ENCODE measurements at regions not wholly inside any gene's neighbourhood (a gene's known extent, or its start where the extent isn't known, plus 50 kb on each side); places are given as distances from the start of the nearest gene placed in this dataset.

GRCh38 chr3:164453714-164454113 lies 624.6 kb downstream of the SI start:
- no peak for DNase-seq (ENCODE audit: extremely low read depth, low read depth)
- TF ChIP-seq CTCF (IDR thresholded peaks at IDR 0.05; ENCODE audit: low read depth, low read length, missing control alignments): no peak
- no peak overlapping the region for H3K4me3 ChIP-seq (replicated peaks; ENCODE audit: low read depth, low read length)

GRCh38 chr3:164452707-164453106 lies 625.6 kb downstream of the SI start:
- no peak for TF ChIP-seq CTCF (IDR thresholded peaks at IDR 0.05; ENCODE audit: low read depth, low read length, missing control alignments)
- no peak overlapping the region for H3K4me3 ChIP-seq (replicated peaks; ENCODE audit: low read depth, low read length)
- no peak for DNase-seq (ENCODE audit: extremely low read depth, low read depth)

- H3K4me3 ChIP-seq (replicated peaks; ENCODE audit: low read depth, low read length): no peak overlapping the region
- no peak for TF ChIP-seq CTCF (IDR thresholded peaks at IDR 0.05; ENCODE audit: low read depth, low read length, missing control alignments)
- DNase-seq (ENCODE audit: extremely low read depth, low read depth): no peak
Measured at GRCh38 chr3:164451072-164451910, 627.0 kb downstream of the SI start.

- no peak for DNase-seq (ENCODE audit: extremely low read depth, low read depth)
- no peak overlapping the region for H3K4me3 ChIP-seq (replicated peaks; ENCODE audit: low read depth, low read length)
- no peak for TF ChIP-seq CTCF (IDR thresholded peaks at IDR 0.05; ENCODE audit: low read depth, low read length, missing control alignments)
Measured at GRCh38 chr3:164450276-164450905, 627.9 kb downstream of the SI start.

- no peak overlapping the region for H3K4me3 ChIP-seq (replicated peaks; ENCODE audit: low read depth, low read length)
- DNase-seq (ENCODE audit: extremely low read depth, low read depth): no peak
- no peak for TF ChIP-seq CTCF (IDR thresholded peaks at IDR 0.05; ENCODE audit: low read depth, low read length, missing control alignments)
Measured at GRCh38 chr3:164419220-164419619, 659.1 kb downstream of the SI start.

GRCh38 chr3:164418414-164418813 lies 659.9 kb downstream of the SI start:
- no peak overlapping the region for H3K4me3 ChIP-seq (replicated peaks; ENCODE audit: low read depth, low read length)
- no peak for DNase-seq (ENCODE audit: extremely low read depth, low read depth)
- no peak for TF ChIP-seq CTCF (IDR thresholded peaks at IDR 0.05; ENCODE audit: low read depth, low read length, missing control alignments)

Data from HFF-Myc (cell line).